SK-N-SH treated with all-trans-retinoic acid at 6 μM for 48 hours (cell line): ENCODE measurements at regions not wholly inside any gene's neighbourhood (a gene's known extent, or its start where the extent isn't known, plus 50 kb on each side); places are given as distances from the start of the nearest gene placed in this dataset.

Experiments used
- ARNTL ChIP-seq: fragments of 450-650 bp; formaldehyde crosslinking; IDR thresholded peaks from 2 replicates; pipeline ENCODE4 v1.5.0; 2020; ENCODE audit warnings: low read depth, mild to moderate bottlenecking, moderate library complexity, borderline replicate concordance
- GLIS3 ChIP-seq: fragments of 250-450 bp; sonication (Bioruptor Pico); IDR thresholded peaks from 2 replicates; pipeline ENCODE4 v1.5.0; 2020; ENCODE audit warnings: mild to moderate bottlenecking, moderate library complexity
- ISL1 ChIP-seq: fragments of 250-450 bp; sonication (Bioruptor Pico); IDR thresholded peaks from 2 replicates; pipeline ENCODE4 v2.1.2; 2022; ENCODE audit warnings: mild to moderate bottlenecking, moderate library complexity
- OSR1 ChIP-seq: fragments of 250-450 bp; sonication (Bioruptor Pico); IDR thresholded peaks from 2 replicates; pipeline ENCODE4 v1.8.0; 2022; ENCODE audit warnings: moderate library complexity, mild to moderate bottlenecking, inconsistent platforms
- PPARA ChIP-seq: fragments of 250-450 bp; sonication (Bioruptor Pico); IDR thresholded peaks from 2 replicates; pipeline ENCODE4 v1.5.0; 2020; ENCODE audit warnings: mild to moderate bottlenecking, borderline replicate concordance
- RARB ChIP-seq: fragments of 250-450 bp; sonication (Bioruptor Pico); IDR thresholded peaks from 2 replicates; pipeline ENCODE4 v1.8.0; 2021; ENCODE audit warnings: mild to moderate bottlenecking, moderate library complexity
- TCF4 ChIP-seq: fragments of 250-450 bp; sonication (Bioruptor Pico); IDR thresholded peaks from 2 replicates; pipeline ENCODE4 v1.8.0; 2021; ENCODE audit warnings: mild to moderate bottlenecking, moderate library complexity, borderline replicate concordance
- TOX ChIP-seq: fragments of 250-450 bp; sonication (Bioruptor Pico); IDR thresholded peaks from 2 replicates; pipeline ENCODE4 v1.8.0; 2021; ENCODE audit warnings: mild to moderate bottlenecking, moderate library complexity, borderline replicate concordance
- ZFP3 ChIP-seq: fragments of 250-450 bp; sonication (Bioruptor Pico); IDR thresholded peaks from 2 replicates; pipeline ENCODE4 v1.5.0; 2020; ENCODE audit warnings: mild to moderate bottlenecking, moderate library complexity
- ZFP30 ChIP-seq: fragments of 450-650 bp; formaldehyde crosslinking; IDR thresholded peaks from 2 replicates; pipeline ENCODE4 v1.5.0; 2022; ENCODE audit warnings: mild to moderate bottlenecking, moderate library complexity
- ZNF8 ChIP-seq: fragments of 450-650 bp; formaldehyde crosslinking; IDR thresholded peaks from 2 replicates; pipeline ENCODE4 v1.5.0; 2020; ENCODE audit warnings: mild to moderate bottlenecking, moderate library complexity
- TF ChIP-seq, protein P1 (sequence below): fragments of 250-450 bp; sonication (Bioruptor Pico); IDR thresholded peaks from 2 replicates; pipeline ENCODE4 v1.8.0; 2020; ENCODE audit warnings: mild to moderate bottlenecking, moderate library complexity, borderline replicate concordance

DNA sequence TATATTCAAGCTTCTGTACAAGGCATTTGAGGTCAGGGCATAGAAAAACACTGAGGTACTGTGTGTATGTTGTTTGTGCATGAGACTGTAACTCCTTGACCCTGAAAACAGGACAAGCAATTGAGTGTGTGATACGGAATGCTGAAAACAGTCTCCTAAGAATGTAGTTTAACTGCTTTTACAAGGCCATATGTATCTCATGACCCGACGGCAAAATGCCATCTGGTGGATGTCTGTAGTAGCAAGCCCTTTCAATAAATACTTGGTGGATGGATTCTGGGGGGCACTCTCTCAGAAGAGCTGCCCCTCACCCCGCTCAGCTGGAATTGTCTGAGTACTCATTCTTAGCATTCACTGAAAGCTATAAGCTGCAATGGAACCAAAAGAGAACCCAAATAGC is 69.3 kb upstream of the EYS start:
- TF ChIP-seq ZFP30 (CRISPR knock-in tag) (no peak), ZNF8 (CRISPR knock-in tag) (no peak), ARNTL (CRISPR knock-in tag) (no peak), ZFP3 (no peak), PPARA (no peak), GLIS3 (CRISPR knock-in tag) (no peak), TOX (CRISPR knock-in tag) (no peak), OSR1 (CRISPR knock-in tag) (no peak), TCF4 (CRISPR knock-in tag) (no peak), RARB (CRISPR knock-in tag) (no peak), ISL1 (CRISPR knock-in tag) (no peak)
- TF ChIP-seq, protein P1, sequence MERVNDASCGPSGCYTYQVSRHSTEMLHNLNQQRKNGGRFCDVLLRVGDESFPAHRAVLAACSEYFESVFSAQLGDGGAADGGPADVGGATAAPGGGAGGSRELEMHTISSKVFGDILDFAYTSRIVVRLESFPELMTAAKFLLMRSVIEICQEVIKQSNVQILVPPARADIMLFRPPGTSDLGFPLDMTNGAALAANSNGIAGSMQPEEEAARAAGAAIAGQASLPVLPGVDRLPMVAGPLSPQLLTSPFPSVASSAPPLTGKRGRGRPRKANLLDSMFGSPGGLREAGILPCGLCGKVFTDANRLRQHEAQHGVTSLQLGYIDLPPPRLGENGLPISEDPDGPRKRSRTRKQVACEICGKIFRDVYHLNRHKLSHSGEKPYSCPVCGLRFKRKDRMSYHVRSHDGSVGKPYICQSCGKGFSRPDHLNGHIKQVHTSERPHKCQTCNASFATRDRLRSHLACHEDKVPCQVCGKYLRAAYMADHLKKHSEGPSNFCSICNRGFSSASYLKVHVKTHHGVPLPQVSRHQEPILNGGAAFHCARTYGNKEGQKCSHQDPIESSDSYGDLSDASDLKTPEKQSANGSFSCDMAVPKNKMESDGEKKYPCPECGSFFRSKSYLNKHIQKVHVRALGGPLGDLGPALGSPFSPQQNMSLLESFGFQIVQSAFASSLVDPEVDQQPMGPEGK (CRISPR knock-in tag), result no peak
